NCI-H524 treated with DMSO at 0.1 percent for 48 hours (cell line): ENCODE measurements at regions not wholly inside any gene's neighbourhood (a gene's known extent, or its start where the extent isn't known, plus 50 kb on each side); places are given as distances from the start of the nearest gene placed in this dataset.

Source experiments
- DNase-seq: peaks from one replicate; lab custom pipeline; 2025; lab: John Stamatoyannopoulos, UW

DNA sequence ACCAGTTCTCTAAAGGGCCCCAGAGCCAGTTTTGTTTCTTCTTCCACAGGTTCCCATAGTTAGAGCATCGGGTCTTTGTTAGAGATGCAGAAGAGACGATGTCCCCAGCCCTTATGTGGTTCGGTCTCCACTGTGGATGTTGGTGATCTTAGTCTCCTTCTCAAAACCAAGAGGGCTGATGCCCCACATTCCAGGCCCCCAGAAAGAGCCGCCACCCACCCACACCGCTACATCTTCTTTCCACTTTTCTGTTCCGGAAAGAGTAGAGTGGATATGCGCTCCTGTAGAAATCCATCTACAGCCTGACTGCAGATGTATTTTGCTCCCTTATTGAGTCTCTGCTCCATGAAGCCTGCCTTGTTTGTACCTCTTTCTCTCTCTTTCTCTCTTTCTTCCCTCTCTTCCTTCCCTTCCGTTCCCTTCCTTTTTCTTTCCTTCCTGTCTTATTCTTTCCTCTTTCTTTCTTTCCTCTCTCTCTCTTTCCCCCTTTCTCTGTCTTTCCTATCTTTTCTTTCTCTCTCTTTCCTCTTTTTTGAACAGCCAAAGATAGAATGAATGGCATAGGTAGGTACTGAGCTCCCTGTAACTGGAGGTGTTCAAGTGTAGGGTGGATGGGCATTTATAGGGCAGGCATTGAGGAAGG is 224.3 kb downstream of the SEC14L1 start:
- DNase-seq = no peak

DNA sequence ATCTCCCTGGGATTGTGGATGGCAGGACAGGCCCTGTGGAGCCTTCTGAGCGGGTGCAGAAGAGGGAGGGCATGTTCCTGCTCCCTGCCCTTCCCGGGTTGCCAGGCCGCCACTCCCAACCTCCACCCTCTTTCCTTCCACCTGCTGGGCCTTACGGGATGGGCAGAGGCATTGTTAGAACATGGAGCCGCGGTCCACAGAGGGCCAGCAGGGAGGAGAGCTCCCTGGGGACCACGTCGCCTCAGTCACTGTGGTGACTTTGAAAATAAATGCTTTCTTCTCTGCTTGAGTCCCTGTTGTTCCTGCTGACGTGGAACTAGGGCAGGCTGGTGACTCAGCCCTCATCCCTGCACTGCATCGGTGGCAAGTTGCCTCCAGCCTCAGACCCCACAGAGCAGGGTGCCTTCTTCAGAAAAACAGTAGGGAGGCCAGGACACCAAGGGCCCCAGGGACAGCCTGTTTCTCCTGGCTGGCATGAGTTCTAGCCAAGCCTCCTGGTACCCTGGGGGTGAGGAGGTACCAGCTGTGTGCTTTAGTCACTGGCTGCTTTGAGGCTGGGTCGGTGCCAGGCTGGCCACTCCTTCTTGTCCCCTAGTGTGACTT is 224.9 kb downstream of the SEC14L1 start:
- DNase-seq = no peak

DNA sequence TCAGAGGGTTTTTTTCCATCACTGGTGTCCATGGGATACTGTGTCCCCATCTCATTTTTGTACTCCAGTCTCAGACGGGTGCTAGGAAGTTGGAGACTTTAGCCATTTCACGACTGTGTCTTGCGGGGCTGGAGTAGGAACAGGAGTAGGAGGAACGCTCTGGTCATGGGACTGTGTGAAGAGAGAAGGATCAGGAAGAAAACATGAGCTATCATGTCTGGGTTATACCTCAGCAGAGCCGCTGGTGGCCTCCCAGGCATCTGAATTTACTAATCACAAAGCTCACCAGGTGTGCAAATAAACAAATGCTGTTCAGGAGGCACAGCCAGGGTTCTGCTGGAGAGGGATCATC is 225.4 kb downstream of the SEC14L1 start:
- DNase-seq = no peak

DNA sequence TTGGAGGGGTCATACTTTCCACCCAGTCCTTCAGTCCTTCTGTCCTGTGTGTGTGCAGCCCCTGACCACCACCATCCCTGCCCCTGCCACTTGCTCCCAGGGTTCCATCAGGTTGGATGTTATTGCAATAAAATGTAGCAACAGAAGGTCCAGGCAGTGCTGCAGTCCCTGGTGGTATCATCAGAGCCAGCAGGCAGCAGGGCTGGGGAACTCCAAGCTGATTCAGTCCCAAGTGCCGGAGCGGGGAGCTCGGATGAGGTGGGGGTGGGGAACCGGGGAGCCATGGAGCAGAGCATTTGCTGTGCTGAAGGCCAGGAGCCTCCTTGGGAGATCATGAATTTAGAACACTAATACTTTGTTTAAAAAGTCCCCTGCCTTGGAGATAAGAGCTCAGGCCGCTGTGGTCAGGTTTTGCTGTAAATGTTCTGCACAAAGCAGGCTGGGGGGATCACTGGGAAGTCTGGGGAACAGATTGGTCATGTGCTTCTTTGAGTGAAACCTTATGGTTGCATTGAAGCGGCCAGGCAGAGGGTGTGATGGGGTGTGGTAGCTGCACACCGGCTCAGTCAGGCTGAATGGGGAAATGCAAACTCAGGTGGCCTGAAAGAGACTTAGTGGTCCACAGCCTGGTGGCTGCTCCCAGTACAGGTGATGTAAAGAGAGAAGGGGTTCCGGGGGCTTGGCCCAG is 225.9 kb downstream of the SEC14L1 start:
- DNase-seq = no peak

DNA sequence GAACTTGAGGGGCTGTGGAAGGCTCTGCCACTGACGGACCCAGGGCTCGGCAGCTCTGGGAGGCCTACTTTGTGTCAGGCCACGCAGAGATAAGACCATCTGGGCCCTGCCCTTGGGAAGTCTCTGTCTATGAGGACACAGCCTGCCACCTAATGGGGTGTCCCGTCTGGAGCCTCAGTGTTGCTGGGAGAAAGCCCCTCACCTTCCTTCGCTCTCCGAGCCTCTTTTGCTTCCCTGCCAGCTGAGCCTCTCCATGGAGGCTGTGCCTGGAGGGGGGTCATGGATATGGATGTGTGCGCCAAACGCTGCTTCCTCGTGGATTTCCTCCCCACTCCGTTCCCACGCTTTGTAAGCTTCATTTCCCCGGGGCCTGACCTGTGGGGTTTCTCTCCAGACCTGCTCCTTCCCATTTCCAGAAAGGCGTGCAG is 228.8 kb downstream of the SEC14L1 start:
- DNase-seq = no peak

DNA sequence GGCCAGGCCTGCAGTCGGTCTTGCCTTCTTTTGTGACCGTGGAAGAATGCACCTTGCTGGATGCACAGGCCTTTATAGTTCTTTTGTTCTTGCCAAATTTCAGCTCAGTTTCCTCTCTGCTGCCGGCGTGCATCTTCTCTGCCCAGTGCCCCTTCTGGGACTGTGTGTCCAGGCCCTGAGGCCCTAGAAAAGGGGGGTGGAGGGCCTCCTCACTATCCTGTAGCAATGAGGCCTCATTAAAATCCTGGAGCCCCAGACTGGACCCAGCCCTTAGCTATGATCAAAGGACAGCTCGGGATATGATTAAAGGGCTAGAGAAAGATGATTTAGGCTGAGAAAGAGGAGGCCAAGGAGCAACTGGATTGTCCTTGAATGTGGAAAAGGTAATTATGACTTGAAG is 229.8 kb downstream of the SEC14L1 start:
- no peak for DNase-seq

DNA sequence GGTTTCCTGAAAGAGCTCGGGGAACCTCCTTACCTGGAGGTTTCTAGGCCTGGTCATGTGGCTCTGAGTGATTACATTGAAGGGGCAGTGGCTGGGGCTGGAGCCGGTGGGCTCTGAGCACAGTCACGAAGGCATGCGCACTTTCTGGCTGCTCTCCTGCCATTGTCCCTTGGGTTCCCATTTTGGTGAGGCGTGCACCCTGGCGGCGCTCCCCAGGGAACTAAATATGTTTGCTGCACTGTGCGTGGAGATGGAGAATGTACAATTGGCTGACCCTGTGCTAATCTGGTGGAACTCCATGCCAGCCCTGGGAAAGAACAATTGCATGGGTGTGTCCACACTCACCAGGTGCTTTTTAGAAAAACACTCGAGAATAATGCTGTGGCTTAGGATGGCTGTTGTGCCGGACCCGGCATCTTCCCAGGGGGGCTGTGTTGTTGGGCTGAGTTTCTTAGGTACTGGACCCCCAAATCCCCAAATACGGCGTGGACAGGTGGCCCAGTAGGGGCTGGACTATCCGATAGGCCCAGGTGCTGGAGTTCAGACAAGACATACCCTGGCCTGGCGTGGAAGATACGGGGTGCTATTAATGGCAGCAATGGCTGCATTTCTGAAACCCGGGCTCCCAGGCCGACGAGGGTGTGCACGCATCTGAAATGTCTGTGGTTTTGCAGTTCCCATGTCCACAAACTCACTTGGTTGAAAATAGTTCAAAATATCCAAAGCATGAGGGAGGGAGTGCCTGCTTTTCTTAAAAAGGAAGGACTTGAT is 230.5 kb downstream of the SEC14L1 start:
- DNase-seq = no peak

DNA sequence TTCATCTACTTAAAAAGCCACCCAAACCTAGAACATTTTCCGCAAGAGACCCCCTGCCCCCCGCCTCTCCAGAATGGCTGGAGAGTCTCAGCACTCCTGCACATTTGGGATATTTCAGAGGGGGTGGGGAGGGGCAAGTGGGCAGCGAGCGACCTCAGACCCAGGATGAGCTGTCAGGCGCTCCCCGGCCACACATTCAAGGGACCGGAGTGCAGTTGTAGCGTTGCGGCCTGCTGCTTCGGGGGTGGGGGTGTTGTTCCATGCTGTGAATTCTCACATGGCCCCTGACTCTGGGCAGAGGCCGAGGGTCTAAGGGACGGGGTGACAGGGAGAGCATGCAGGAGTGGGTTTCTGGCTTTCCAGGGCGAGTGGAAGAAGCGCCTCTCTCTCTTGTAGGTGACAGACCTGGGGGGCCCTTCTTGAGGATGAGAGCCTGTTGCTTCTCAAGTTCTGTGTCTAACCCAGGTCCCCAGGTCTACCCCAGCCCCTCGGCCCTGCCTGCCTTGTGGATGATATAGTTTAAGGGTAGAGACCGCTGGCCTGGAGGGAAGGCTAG is 231.2 kb downstream of the SEC14L1 start:
- no peak for DNase-seq

DNA sequence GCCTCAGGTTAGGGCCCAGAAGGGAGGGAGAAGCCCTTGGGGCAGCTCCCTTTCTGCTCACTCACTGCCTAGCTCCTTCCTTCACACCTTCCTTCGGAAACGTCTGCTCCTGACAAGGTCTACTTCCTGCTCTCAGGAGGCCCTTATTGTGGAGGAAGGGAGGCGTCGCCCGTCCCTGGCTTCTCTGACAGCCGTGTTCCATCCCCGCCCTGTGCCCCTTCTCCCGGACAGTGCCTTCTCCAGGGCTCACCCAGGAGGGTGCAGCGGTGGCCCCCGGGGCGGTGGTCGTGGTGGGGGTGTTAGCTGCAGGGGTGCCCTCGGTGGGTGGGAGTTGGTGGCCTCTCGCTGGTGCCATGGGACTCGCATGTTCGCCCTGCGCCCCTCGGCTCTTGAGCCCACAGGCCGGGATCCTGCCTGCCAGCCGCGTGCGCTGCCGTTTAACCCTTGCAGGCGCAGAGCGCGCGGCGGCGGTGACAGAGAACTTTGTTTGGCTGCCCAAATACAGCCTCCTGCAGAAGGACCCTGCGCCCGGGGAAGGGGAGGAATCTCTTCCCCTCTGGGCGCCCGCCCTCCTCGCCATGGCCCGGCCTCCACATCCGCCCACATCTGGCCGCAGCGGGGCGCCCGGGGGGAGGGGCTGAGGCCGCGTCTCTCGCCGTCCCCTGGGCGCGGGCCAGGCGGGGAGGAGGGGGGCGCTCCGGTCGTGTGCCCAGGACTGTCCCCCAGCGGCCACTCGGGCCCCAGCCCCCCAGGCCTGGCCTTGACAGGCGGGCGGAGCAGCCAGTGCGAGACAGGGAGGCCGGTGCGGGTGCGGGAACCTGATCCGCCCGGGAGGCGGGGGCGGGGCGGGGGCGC is 231.9 kb downstream of the SEC14L1 start:
- DNase-seq = peak; percentile 73

DNA sequence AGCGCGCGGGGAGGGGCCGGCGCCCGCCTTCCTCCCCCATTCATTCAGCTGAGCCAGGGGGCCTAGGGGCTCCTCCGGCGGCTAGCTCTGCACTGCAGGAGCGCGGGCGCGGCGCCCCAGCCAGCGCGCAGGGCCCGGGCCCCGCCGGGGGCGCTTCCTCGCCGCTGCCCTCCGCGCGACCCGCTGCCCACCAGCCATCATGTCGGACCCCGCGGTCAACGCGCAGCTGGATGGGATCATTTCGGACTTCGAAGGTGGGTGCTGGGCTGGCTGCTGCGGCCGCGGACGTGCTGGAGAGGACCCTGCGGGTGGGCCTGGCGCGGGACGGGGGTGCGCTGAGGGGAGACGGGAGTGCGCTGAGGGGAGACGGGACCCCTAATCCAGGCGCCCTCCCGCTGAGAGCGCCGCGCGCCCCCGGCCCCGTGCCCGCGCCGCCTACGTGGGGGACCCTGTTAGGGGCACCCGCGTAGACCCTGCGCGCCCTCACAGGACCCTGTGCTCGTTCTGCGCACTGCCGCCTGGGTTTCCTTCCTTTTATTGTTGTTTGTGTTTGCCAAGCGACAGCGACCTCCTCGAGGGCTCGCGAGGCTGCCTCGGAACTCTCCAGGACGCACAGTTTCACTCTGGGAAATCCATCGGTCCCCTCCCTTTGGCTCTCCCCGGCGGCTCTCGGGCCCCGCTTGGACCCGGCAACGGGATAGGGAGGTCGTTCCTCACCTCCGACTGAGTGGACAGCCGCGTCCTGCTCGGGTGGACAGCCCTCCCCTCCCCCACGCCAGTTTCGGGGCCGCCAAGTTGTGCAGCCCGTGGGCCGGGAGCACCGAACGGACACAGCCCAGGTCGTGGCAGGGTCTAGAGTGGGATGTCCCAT is 232.8 kb downstream of the SEC14L1 start:
- DNase-seq = no peak

DNA sequence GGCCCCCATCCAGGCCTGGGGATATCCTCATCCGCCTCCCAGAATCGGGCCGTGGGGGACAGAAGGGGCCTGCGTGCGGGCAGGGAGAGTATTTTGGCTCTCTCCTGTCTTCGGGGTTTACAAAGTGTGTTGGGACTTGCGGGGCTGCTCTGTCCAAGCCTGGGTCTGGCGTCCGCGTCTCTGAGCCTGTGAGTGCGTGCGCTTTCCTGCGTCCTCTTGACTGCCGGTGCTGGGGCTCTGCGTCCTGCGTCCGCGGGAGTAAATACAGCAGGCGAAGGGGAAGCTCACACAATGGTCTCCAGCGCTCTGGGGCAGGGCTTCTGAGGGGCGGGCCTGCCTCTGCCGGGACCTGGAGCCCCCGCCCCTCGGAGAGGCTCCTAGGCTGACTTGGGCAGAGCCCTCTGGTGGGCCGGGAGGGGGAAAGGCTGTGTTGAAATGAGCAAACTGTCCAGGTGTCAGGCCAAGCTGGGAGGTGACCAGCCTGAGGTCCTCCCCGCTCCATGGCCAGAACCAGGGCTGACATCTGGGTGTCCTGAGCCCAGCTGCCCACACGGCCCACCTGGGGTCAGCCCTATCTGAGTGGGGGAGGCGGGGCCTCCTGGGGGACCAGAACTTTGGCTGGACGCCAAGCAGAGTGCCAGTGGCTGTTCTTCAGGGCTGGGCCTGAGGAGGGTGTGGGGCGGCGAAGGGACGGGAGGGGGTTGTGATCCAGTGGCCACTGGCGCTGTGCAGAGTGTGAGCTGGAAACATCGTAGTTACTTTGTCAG is 233.6 kb downstream of the SEC14L1 start:
- peak; percentile 83 for DNase-seq

DNA sequence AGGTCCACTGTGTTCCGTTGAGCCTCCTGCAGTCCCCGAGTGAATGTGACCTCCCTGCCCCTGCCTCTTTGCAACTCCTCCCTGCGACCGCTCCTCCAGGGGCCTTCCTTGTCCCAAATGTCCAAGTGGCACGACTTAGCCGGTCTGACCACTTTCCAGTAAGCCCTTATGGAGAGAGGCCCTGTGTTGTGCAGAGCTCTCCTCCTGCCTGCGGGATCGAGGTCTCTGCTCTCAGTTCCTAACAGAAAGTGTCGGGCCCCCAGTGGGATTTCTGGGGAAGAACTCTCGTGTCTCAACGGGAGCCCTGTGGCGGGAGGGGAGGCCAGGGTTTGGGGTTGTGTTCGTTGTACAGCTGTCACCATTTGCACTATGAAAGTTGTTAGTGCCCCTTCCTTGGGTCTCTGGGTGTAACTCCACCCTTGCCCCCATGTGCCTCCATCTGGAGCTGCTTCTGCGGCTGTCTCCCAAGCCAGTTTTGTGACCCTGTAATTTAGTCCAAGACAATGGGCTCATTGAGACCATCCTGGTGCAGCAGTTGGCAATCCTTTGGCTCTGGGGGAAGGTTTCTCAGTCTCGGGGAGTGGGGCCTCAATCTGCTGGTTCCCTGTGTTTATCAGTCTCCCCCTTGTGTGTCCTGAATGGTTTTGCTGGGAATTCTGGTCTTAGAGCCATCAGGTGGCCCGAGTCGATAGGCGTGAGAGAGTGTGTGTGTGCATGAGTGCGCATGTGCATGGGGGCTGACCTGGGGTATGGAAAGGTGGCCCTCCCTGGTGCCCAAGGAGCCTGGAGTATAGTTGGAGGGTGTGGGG is 234.5 kb downstream of the SEC14L1 start:
- no peak for DNase-seq

DNA sequence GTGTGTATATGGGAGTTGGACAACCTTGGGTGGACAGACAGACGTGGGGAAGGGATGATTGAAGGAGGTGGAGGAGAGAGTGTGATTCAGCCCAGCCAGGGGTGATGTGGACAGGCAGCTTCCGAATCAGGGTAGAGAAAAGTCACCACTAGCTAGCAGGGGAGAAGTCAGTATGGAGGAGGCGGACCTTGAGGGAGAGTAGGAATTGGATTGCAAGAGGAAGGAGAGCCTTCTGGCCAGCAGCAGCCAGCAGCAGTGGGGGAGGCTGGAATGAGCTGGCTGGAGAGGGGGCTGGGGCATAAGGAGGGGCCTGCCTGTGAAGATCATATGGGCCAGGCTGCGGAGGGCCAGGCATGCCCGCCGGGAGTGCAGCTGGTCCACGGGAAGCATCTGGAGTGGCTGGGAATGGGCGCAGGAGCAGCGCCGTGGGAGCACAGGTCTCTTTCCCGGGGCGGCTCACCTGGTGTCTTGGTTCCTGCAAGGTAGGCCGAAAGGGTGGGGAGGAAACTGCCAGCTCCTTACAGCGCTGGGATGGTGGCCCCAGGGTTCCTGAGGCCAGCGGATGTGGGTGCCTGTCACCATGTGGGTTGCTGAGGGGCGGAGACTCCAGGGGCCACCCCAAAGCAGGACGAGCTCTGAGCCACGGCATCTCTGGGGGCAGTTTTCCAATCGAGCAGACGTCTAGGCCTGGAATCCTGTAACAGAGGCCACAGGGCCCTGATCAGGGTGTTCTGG is 235.3 kb downstream of the SEC14L1 start:
- peak; percentile 93 for DNase-seq

DNA sequence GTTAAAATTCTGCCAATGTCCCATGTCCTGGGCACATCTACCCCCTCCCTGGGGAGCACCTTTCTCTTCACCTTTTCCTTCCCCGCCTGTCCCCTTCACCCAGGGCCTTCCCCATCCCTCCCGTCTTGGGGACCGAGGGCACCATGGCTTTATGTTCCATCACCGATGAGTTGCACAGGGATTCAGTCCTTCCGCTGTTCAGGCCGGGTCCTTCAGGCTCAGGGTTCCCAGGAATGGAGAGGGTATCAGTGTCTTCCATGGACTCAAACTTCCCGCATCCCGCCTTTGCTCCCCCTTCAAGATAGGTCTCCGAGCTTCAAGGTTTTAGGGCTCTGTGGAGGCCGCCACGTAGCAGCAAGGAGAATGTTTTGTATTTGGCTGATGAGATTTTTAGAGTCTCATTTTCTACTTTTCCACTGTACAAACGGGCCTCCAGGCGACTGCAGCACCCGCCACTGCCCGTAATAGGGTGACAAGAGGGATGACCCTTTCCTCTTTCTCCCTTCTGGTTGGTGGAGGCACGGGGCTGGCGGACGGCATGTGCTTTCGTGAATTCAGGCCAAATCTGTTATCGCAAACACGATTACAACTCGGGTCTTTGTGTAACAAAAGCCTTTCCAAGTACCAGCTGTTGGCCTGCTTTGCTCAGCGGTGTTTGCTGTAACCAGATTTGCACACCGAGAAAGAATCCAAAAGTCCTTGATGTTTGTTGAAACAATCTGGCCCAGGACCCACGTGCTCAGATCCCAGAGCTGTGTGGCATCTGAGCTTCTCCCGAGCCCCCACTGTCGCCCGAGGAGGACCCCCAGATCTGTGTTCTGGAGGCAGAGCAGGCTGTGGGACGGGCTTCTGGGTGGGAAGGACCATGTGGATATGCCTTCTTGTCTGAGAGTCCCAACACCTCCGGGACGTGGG is 236.3 kb downstream of the SEC14L1 start:
- peak; percentile 98 for DNase-seq

DNA sequence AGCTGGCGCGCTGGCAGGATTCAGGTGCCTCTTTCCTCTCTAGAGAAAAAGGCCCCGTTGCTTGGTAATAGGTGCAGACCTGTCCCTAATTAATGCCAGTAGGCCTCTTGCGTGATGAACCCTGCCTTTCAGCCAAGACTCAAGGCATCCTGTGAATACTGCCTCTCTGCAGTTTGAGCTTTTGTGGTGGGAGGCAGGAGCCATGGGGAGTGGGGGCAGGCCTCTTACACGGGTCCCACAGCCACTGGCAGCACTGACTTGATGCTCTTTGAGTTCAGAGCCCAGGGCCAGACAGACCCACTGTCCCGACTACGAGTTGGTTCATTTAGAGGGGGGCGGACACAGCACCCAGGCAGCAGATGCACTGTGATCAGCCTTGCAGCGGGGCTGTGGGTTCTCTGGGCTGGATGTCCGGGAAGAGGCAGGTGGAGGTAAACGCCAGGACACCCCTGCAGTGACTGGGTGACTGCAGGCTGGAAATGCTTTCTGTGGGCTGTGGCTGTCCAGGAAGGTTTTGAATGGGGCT is 237.0 kb downstream of the SEC14L1 start:
- peak; percentile 68 for DNase-seq

DNA sequence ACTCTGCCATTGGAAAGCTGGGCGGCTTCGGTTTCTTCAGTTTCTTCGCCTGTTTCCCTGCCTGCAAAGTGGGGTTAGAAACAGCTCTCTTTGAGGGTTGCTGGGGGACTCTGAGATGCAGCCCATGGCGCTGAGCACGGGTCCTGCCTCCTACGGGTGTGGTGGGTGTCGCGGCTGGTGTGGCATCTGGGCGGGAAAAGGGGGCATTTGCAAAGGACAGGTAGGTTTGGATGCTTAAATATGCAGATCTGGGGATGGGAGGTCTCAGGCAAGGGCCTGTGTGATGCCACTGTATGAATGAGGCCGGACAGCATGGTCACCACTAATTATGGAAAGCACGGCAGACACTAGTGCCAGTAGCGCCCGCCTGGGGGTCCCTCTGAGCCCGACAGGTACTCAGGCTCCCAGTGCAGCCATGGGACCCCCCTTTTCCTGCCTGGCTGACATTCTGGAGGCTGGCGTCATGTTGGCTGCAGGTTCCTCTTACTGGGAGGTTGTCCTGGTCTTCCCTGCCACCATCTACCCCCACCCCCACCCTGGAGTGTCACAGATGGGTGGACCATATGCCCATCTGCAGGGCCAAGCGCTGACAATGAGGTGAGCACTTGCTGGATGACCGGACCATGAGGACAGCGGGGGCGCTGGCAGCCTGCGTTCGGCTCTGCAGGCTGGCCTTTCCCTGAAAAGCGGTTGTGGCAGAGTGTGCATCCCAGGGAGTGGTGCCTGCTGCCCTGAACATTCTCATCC is 237.7 kb downstream of the SEC14L1 start:
- peak; percentile 99 for DNase-seq
